Putamen (tissue), 1 donor: ENCODE measurements at regions not wholly inside any gene's neighbourhood (a gene's known extent, or its start where the extent isn't known, plus 50 kb on each side); places are given as distances from the start of the nearest gene placed in this dataset.
A peak's percentile ranks its signal among the peaks of the same experiment; 100 is the strongest.

ENCODE experiments used
- DNase-seq: peaks from one replicate; pipeline ENCODE4 v3.0.0-alpha.2; 2016; ENCODE audit warnings: low spot score

DNA sequence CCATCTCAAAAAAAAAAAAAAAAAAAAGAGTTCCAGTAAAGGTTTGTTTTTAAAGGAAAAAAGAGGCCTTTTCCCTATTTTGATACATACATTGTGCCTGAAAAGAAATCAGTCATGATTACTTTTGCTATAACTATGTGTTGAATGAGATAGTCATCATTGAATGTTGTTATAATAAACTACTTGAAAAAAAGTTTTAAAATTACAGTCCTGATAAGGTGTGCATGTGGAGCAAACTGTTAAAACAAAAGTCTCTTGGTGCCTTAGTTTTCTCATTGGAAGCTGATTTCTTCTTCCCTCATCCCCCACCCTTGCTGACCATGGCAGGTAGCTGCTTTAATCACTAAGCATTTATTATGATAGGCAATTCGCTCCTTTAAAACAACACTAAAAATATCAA is 172.3 kb upstream of the TBCA start:
- no peak for DNase-seq

GRCh38 chr5:77947041-77947428 is 170.9 kb upstream of the TBCA start:
- no peak for DNase-seq

DNA sequence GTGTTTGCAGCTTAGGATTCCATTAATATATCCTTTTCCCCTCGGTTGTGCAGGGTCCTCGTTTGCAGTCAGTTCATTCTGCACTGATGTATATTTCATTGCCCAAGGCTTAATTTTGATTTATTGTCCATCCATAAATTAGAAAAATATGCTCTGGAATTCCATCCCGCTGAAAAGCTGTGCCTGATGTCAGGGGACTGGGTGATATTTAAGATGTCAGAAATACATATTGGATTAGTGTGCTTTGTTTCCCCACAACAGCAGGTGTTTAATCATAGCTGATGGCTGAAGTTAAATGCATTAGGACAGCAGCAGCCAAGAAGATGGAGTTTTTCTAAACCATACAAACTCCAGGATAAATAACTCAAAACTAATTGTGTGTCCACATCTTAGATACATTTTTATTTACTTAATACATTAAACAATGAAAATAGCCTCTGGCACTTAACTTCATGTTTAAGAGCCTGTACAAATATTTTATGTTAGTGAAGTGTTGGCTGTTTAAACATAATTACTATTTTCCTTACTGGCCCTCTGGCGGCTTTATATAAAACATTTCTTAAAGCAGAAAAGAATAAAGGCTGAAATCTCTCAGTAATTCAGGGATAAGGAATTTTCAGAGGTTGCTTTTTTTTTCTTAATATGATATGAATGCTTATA is 170.4 kb upstream of the TBCA start:
- DNase-seq = no peak

GRCh38 chr5:77945874-77946273 is 169.7 kb upstream of the TBCA start:
- peak; percentile 83 for DNase-seq

- no peak for DNase-seq
Observed at GRCh38 chr5:77944757-77945340, 168.7 kb upstream of the TBCA start.

DNA sequence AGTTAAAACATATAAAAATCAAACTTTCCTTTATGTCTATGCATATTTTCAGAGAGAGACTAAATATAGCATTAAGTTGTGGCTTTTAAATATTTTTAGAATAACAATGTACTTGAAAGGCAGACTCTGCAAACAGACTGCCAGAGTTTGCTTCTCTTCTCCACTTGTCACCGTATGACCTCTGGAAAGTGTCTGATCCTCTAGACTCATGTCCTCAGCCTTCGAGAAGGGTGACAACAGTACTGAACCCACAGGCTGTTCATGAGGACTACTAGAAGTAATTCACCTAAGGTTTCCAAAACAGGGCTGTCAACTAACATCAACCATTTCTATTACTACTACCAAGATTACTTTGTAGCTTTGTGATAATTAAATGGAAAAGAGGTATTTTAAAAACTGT is 167.7 kb upstream of the TBCA start:
- no peak for DNase-seq

- DNase-seq = no peak
Observed at GRCh38 chr5:77942578-77943239, 166.6 kb upstream of the TBCA start.

GRCh38 chr5:77937015-77937908 is 161.1 kb upstream of the TBCA start:
- DNase-seq = no peak

- DNase-seq = no peak
Observed at GRCh38 chr5:77936365-77936693, 160.2 kb upstream of the TBCA start.

DNA sequence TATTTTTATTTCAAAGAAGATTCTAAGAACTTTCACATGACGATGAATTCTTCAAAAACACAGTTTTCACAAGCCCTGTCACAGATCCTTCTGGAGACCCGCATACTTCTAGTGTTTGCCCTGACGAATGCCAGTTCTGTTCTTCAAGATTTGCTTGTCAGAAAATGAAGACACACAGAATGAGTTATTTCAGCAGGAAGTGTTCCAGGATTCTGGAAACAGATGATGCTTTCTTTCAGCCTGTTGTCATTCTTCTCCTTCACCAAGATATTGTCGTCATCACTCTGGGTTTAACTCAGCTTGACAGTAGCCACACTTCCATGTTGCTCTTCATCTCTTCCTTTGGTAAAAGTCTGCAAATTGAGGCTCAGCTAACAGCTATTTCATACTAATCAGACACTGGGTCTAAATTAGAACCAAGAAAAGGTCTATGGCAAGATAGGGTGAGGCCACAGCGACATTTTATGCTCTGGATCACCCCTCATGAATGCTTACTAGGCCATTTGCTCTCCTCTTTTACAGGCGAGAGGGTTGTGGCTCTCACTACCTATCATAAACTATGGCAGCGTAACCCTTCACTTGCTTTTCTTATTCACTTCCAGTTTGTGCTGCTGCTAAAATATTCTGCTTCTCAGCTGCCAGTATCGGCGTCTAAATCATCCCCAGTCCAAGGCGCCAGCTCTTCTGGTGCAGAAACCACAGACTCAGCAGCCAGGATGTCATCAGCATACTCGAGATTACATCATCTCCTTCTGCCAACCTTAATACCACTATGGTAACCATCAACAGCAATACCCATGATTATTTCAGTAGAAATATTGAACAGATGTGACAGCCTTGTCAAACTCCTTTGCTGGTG is 159.6 kb upstream of the TBCA start:
- no peak for DNase-seq

DNA sequence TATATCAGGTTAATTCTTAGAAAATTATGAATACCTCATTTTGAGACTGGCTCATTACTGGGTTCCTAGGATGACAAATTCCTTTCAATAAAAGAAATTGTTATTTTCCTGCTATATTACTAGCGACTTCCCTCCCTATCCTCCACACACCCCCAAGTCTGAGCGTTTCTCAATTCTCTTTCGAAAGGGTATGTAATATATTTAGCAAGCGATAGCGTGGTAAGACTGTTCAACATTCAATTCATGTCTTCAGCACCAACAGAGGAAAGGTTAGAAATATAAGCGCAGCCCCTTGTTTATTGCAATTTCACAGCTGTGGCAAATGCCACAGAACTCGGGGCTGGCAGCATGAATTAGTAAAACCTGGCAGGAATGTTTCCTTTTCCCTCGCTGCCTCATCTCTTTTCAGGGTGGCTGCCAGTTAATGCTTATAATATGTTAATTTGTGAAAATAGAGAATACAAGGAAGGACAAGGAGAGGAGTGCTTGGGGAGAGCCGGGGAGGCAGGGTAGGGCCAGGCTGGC is 152.7 kb upstream of the TBCA start:
- DNase-seq = no peak

- DNase-seq = no peak
Observed at GRCh38 chr5:77926337-77926736, 150.2 kb upstream of the TBCA start.

GRCh38 chr5:77925503-77925902 is 149.4 kb upstream of the TBCA start:
- no peak for DNase-seq

- DNase-seq = no peak
Observed at GRCh38 chr5:77924081-77924480, 147.9 kb upstream of the TBCA start.

DNA sequence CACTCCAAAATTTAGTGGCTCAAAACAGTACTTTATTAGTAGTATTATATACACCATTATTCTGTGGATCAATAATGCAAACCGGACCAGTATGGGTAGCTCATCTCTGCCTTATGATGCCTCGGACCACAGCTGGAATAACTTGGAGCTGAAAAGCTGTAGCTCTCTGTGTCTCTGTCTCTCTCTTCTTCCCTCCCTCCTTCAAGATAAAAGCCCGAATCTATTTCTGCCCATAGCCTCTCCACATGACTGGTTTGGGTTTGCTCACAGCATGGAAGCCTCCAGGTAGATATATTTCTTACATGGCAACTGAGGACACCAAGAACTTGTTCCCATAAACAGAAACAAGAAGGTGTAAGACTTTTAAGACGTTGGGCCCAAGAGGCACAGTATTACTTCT is 147.5 kb upstream of the TBCA start:
- no peak for DNase-seq

- no peak for DNase-seq
Observed at GRCh38 chr5:77921094-77921768, 145.1 kb upstream of the TBCA start.

DNA sequence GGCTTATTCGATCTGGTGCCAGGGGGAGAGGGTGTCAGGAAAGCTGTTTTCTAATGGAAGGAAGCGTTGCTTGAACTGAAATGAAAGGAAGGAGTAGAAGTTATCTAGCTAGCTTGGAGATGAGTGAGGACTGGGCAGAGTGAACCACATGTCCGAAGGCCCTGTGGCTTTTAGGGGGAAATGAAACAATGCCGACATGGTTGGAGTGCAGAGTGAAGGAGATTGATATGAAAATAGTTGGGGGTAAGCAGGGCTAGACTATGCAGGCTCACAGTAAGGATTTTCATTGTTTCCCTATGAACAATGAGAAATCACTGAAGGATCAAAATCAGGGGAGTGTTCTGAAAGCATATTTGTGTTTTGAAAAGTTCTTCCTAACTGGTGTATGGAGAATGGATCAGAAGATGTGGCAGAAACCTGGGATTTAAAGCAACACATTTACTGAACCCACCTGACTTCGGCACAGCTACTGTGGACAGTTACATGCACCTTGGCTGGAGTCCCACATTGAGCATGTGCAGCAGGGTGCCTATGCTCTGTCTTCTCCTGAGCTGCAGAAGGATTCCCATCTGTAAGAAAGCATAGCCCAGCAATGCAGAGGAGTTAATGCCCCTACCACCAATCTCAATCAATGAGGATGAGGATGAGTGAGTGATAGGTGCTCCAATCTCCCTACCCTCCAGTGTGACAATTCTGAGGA is 144.4 kb upstream of the TBCA start:
- no peak for DNase-seq

DNA sequence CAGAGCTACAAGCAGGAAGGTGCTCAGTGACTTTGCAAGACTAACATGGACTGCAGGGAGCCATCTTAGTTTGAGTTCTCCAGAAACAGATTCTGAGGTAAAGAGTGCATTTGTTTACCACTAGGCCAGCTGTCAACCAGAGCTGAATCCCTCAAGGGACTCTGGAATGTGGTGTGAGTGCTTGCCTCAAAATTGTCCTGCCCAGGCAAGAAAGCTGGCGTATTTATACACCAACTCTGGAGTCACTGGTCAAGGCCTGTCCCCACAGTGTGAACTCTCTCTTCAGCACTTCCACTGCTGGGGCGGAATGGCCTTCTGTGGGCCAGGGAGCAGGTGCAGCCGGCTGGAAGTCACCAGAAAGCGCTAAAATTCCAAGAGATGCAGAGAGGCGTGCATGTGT is 139.2 kb upstream of the TBCA start:
- DNase-seq = no peak

- DNase-seq = no peak
Observed at GRCh38 chr5:77912721-77913120, 136.6 kb upstream of the TBCA start.

DNA sequence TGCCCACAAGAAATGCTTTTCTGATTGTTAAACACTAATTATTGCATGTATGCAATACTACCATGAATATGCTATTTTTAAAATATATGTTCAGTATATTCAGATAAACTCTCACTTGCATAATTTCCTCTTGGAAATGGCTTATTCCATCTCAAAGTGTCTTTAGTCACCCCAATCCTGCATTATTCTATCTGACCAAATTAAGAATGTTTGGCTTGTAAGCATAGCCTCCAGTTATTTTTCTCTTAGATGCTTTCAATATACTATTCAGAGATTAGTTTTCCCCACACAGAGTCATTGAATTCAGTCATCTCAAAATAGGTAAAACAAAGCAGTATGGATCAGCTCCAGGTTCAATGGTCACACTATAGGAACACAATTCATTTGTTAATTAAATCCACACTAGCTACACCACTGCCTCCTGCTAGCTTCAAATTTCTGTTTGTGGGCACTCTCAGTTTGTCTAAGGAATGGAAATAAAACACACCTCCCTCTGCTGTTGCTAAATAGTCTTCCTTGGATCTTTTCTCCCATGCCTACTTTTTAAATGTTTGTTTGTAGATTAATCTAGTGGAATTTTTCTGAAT is 134.6 kb upstream of the TBCA start:
- no peak for DNase-seq
